HG03460 (cell line): ENCODE measurements at regions not wholly inside any gene's neighbourhood (a gene's known extent, or its start where the extent isn't known, plus 50 kb on each side); places are given as distances from the start of the nearest gene placed in this dataset.

Source experiments
- ATAC-seq: cut with Tn5 transposase; IDR thresholded peaks from one replicate; pipeline ENCODE4 v1.9.1; 2021; ENCODE audit not compliant: unreplicated experiment

GRCh38 chr3:5270666-5271371 lies 83.3 kb downstream of the EDEM1 start:
- no peak for ATAC-seq

GRCh38 chr3:5271372-5271683 lies 83.8 kb downstream of the EDEM1 start:
- no peak for ATAC-seq

GRCh38 chr3:5272387-5272786 lies 84.9 kb downstream of the EDEM1 start:
- no peak for ATAC-seq

GRCh38 chr3:5274091-5274490 lies 86.6 kb downstream of the EDEM1 start:
- no peak for ATAC-seq

DNA sequence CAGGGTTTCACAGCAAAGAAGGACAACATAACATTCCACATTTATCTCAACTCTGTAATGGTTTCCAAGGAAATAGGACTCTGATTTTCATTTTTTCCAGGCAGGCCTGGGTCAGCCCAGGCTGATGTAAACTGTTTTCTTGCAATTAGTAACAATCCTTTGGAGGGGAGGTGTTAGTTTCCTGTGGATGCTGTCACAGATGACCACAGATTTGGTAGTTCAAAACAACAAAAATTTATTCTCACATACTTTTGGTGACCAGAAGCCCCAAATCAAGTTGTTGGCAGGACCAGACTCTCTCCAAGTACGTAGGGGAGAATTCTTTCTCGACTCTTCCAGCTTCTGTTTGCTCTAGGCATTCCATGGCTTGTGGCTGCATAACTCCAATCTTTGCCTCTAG lies 88.0 kb downstream of the EDEM1 start:
- ATAC-seq = no peak

- ATAC-seq = no peak
These were observed 89.4 kb downstream of the EDEM1 start for GRCh38 chr3:5276934-5277333.

DNA sequence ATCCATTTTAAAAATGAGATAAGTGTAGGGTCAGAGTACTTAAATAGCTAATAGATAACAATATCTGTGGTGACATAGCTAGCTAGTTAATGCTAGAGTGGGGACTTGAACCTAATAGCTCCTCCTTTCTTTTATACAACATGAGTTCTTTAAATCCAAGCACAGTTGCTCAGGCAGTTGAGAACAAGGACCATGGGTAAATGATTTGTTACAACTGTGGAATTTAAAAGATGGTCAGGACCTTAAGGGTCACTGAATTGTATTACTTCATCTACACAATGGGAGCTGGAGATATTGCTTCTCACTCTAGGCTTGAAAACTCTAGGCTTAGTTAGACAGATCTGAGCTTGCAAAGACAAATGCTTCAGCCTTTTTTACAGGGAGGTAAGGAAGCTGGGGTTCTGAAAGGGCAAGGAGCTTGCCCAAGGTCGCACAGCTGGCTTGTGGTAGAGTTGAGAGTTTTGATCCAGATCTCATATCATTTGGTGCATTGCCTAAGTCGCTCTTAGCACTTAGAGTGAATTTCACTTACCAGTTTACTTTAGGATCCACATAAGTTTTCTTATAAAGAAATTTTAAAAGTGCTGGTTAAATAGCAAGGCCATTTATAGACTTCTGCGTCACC lies 90.2 kb downstream of the EDEM1 start:
- no peak for ATAC-seq

DNA sequence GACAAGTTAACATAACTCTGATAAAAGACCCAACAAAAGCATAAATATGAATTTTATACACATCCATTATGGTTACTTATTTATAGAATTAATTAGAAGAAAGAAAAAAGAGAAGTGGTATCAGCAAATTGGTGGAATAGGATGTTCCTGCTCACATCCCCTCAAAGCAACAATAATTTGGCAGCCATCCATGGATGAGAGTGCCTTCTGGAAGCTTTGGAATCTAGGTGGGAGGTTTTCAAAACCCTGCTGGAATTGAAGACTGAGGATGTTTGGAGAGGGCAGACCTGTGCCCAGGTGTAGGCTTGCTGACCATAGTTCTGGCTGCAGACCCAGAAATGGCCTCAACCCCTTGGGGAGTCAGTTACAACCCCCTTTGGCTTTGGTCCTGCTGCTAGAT lies 91.2 kb downstream of the EDEM1 start:
- ATAC-seq = no peak

DNA sequence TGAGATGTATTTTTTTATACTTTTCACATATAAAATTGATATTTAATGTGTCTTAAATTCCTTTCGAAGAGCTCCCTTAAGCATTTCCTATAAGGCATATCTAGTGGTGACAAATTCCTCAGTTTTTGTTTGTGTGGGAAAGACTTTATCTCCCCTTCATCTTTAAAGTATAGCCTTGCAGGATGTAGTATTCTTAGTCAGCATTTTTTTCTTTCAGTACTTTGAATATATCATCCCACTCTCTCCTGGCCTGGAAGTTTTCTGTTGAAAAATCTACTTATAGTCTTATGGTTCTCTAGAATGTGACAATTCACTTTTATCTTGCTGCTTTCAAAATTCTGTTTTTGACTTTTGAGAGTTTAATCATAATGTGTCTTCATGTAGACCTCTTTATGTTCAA lies 95.2 kb downstream of the EDEM1 start:
- ATAC-seq = no peak

DNA sequence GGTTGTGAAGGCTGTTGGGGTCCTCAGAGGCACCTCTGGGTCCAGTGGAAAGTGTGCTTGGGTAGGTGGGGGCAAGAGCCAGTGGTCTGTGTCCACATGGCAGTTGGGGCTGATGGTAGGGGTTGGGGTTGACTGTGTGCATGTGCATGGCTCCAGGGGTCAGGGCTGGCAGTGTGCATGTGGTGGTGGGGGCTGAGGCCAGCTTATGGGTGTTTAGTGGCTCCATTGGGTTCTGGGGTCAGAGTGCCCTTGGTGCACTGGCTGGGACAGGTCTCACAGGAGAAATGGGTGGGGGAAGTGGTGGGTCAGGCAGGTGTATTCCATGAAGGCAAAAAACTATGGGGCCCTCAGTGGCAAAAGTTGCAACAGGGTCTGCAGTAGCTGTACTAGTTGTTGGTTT lies 97.9 kb downstream of the EDEM1 start:
- ATAC-seq = no peak

- no peak for ATAC-seq
These were observed 103.4 kb downstream of the EDEM1 start for GRCh38 chr3:5290915-5291314.

- ATAC-seq = no peak
These were observed 105.0 kb downstream of the EDEM1 start for GRCh38 chr3:5292512-5292911.

- ATAC-seq = no peak
These were observed 105.7 kb downstream of the EDEM1 start for GRCh38 chr3:5293207-5293606.

GRCh38 chr3:5294356-5294755 lies 106.8 kb downstream of the EDEM1 start:
- no peak for ATAC-seq

DNA sequence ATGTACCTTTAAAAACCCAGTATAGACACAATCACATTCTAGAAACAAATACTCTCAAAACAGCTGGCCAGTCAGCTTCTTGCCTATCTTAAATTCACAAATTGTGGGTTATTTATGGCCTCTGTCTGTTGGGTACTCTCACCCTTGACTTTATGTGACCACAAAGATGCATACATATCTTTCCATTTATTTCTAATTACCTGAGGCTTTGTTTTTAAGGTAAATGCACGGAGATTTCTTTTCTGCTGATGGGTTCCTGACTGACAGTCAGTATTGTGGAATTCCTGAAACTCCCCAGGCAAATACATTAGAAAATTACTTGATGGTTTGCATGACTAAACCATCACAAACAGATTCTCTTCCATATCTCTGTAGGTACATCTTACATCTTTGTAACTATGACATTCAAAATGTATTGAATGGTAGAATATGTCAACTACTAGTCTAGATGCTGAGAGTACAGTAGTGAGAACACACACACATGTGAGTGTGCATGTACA lies 107.7 kb downstream of the EDEM1 start:
- ATAC-seq = no peak

DNA sequence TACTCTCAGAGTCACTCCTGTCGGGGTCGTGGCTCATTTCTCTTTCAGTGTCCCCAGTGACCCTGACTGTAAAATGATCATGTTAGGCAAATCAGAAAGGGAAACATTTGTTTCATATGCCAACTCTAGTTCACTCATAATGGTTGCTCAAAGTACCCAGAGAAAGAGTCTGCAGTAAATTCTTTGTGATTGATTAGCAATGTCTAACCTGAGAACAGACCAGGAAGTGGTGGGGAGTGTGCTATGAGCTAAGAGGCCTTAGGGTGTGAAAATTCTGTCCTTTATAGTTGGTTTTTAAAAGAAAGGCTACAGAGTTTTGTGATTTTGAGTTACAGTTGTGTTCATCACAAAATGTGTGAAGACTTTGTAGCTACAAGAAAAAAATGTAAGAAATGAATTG lies 108.9 kb downstream of the EDEM1 start:
- ATAC-seq = no peak

DNA sequence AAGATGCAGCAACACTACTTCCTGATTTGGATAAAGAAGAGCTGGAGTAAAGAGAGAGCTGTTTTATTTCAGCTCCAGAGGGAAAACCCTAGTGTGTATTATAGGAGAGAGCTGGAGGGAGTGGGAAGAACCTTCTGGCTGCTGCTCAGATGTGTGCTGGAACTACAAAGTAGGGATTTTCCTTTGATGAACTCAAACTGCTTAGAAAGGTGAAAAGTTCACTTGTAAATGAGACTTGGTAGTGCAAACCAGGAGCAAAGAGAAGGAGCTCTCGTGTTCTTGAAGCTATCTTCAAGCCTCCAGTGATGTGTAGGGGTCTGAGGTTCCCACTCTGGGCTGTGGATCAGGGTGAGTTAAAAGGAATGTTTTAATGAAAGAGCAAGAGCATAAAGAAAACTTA lies 110.4 kb downstream of the EDEM1 start:
- ATAC-seq = no peak

DNA sequence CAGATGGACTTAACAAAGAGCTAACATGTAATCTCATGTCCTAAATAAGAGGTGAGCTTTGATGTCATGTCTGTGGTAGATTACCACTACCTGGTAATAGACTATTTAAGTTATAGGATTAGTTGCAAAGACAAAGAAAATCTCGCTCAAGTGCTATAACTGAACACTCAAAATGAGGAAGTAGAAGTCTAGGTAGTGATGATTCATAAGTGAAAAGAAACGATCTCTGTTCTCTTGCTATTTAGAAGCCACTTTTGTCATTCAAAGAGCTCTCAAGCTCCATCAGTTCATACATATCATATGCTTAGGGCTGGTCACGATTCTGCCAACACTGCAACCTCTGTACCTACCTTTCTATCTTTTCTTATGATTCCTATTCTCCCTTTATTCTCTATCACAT lies 110.9 kb downstream of the EDEM1 start:
- peak; percentile 99 for ATAC-seq

GRCh38 chr3:5299161-5299560 lies 111.7 kb downstream of the EDEM1 start:
- ATAC-seq = no peak

GRCh38 chr3:5300638-5301037 lies 113.1 kb downstream of the EDEM1 start:
- no peak for ATAC-seq

GRCh38 chr3:5301651-5302297 lies 114.3 kb downstream of the EDEM1 start:
- ATAC-seq = no peak

- no peak for ATAC-seq
These were observed 115.2 kb downstream of the EDEM1 start for GRCh38 chr3:5302661-5303060.
